CD14-positive monocyte (primary cell): ENCODE measurements at regions not wholly inside any gene's neighbourhood (a gene's known extent, or its start where the extent isn't known, plus 50 kb on each side); places are given as distances from the start of the nearest gene placed in this dataset.
"Not testable (repeated sequence)": the region's sequence is repeated elsewhere in the genome, so short reads cannot be mapped to it uniquely, and the experiment has no call there.

Source experiments
- DNase-seq, 3 donors: peaks; one replicate each; pipeline ENCODE4 v3.0.0-alpha.2; 2011 to 2022
- H2AFZ ChIP-seq: 2 replicates; pipeline ENCODE4 v1.6.0; 2012; ENCODE audit warnings: mild to moderate bottlenecking, low read depth, low read length, inconsistent platforms; ENCODE audit not compliant: insufficient read depth, poor library complexity, severe bottlenecking
- H3K27ac ChIP-seq, 2 donors: 1 replicate in 1 of 2; 2 replicates in 1 of 2; pipeline ENCODE4 v1.5.1; 2012 to 2013; ENCODE audit warnings: low read length in 2 of 2, control low read depth in 1 of 2, inconsistent platforms in 1 of 2, low read depth in 1 of 2, mild to moderate bottlenecking in 1 of 2
- H3K27me3 ChIP-seq, 2 donors: one replicate each; pipeline versions ENCODE4 v1.6.0 to v1.6.1; 2011 to 2013; ENCODE audit warnings: low read length in 2 of 2; ENCODE audit not compliant: control insufficient read depth in 2 of 2, insufficient read depth in 2 of 2
- H3K36me3 ChIP-seq, 2 donors: replicated peaks in 1 of 2; 1 replicate in 1 of 2; 2 replicates in 1 of 2; pipeline versions ENCODE4 v1.5.1 to v1.6.1; 2012 to 2013; ENCODE audit warnings: low read length in 2 of 2, control low read depth in 1 of 2, inconsistent platforms in 1 of 2, mild to moderate bottlenecking in 1 of 2; ENCODE audit not compliant: insufficient read depth in 2 of 2, control insufficient read depth in 1 of 2
- H3K4me1 ChIP-seq, 2 donors: 1 replicate in 1 of 2; 2 replicates in 1 of 2; pipeline versions ENCODE4 v1.5.1 to v1.6.1; 2012 to 2013; ENCODE audit warnings: low read length in 2 of 2, control low read depth in 1 of 2, inconsistent platforms in 1 of 2, mild to moderate bottlenecking in 1 of 2, moderate library complexity in 1 of 2; ENCODE audit not compliant: insufficient read depth in 2 of 2, control insufficient read depth in 1 of 2
- H3K4me2 ChIP-seq: replicated peaks from 2 replicates; pipeline ENCODE3; 2012; ENCODE audit warnings: low read length, moderate library complexity, mild to moderate bottlenecking; ENCODE audit not compliant: poor library complexity, severe bottlenecking; ENCODE audit errors: extremely low read depth
- H3K4me3 ChIP-seq, 3 experiments: fragments of 200-600 bp in 1 of 3; sonication (generic) in 1 of 3; replicated peaks in 1 of 3; 1 replicate in 2 of 3; 2 replicates in 1 of 3; pipeline ENCODE4 v1.5.1; 2011 to 2013; ENCODE audit warnings: low read length in 3 of 3, mild to moderate bottlenecking in 3 of 3, control low read depth in 2 of 3, low read depth in 2 of 3, inconsistent platforms in 1 of 3, moderate library complexity in 1 of 3
- H3K79me2 ChIP-seq: 2 replicates; pipeline ENCODE4 v1.6.0; 2012; ENCODE audit warnings: mild to moderate bottlenecking, control low read depth, inconsistent platforms, low read length, moderate library complexity; ENCODE audit not compliant: insufficient read depth
- H3K9ac ChIP-seq: 2 replicates; pipeline ENCODE4 v1.6.0; 2017; ENCODE audit warnings: low read length, mild to moderate bottlenecking; ENCODE audit not compliant: insufficient read depth, poor library complexity, severe bottlenecking
- H3K9me3 ChIP-seq, 2 donors: replicated peaks in 1 of 2; 1 replicate in 1 of 2; 2 replicates in 1 of 2; pipeline versions ENCODE4 v1.5.1 to v1.6.1; 2012 to 2013; ENCODE audit warnings: low read length in 2 of 2, control low read depth in 1 of 2; ENCODE audit not compliant: control insufficient read depth in 1 of 2, insufficient read depth in 1 of 2
- H4K20me1 ChIP-seq: 2 replicates; pipeline ENCODE4 v1.6.0; 2012; ENCODE audit warnings: mild to moderate bottlenecking, low read length, control low read depth, moderate library complexity; ENCODE audit not compliant: insufficient read depth
- H3K27ac Mint-ChIP-seq, 7 donors: one replicate each; pipeline ENCODE4 v1.8.0; 2020; ENCODE audit warnings: mild to moderate bottlenecking in 7 of 7, mixed read lengths in 7 of 7, moderate library complexity in 6 of 7, inconsistent platforms in 2 of 7
- H3K27me3 Mint-ChIP-seq, 3 donors: one replicate each; pipeline ENCODE4 v1.8.0; 2021 to 2022; ENCODE audit warnings: low read depth in 3 of 3, mild to moderate bottlenecking in 3 of 3, mixed read lengths in 3 of 3, moderate library complexity in 3 of 3, inconsistent platforms in 1 of 3
- H3K36me3 Mint-ChIP-seq, 2 donors: one replicate each; pipeline ENCODE4 v1.8.0; 2020; ENCODE audit warnings: mixed read lengths in 2 of 2, inconsistent platforms in 1 of 2, mild to moderate bottlenecking in 1 of 2
- H3K4me1 Mint-ChIP-seq: one replicate; pipeline ENCODE4 v1.8.0; 2020; ENCODE audit warnings: mild to moderate bottlenecking, mixed read lengths
- H3K4me3 Mint-ChIP-seq, 2 donors: one replicate each; pipeline ENCODE4 v1.8.0; 2020; ENCODE audit warnings: mild to moderate bottlenecking in 2 of 2, mixed read lengths in 2 of 2, moderate library complexity in 1 of 2
- H3K9me3 Mint-ChIP-seq, 7 donors: one replicate each; pipeline ENCODE4 v1.8.0; 2020 to 2022; ENCODE audit warnings: mixed read lengths in 7 of 7, mild to moderate bottlenecking in 6 of 7, moderate library complexity in 6 of 7, inconsistent platforms in 2 of 7
- CTCF ChIP-seq: fragments of 200-600 bp; IDR thresholded peaks from one replicate; pipeline ENCODE4 v1.8.0; 2022; ENCODE audit warnings: antibody characterized with exemption, mild to moderate bottlenecking
- WGBS: methylation state at CpG from one replicate; pipeline ENCODE4 v1.1.5; 2013; ENCODE audit warnings: missing lambda C conversion rate; ENCODE audit not compliant: insufficient coverage; 5-methylcytosine and 5-hydroxymethylcytosine counted together
- intact Hi-C, 2 donors: fragments of 100-400 bp; cut with micrococcal nuclease; formaldehyde crosslinking; loops; one replicate each; pipeline versions ENCODE4 v1.15.0 to v1.15.1; 2023

GRCh38 chr10:129213256-129213655 is 253.8 kb upstream of the MGMT start:
- Histone ChIP-seq H4K20me1 (no peaks in the 10 kb centered on the region), H3K36me3 (no peaks in the 10 kb centered on the region), H3K4me1 (no peaks in the 10 kb centered on the region), H3K27me3 (no peaks in the 10 kb centered on the region), H3K4me3 (no peak overlapping the region), H2AFZ (no peak overlapping the region), H3K4me2 (no peak overlapping the region), H3K27ac (no peak overlapping the region), H3K9ac (no peak overlapping the region), H3K9me3 (no peaks in the 10 kb centered on the region), H3K79me2 (no peaks in the 10 kb centered on the region)
- Mint-ChIP-seq H3K27ac (no peak overlapping the region), H3K4me3 (no peak overlapping the region), H3K36me3 (no peaks in the 10 kb centered on the region), H3K9me3 (peaks cover 0 to 5% (median 0%) of the 10 kb centered on the region in 7 donors), H3K4me1 (no peaks in the 10 kb centered on the region), H3K27me3 (peaks cover 0 to 3% (median 0%) of the 10 kb centered on the region in 3 donors)
- TF ChIP-seq CTCF, result no peak
- no CpG with 5 or more reads among the region's 1 CpG for WGBS
- intact Hi-C loops, result no loop called here
- no peak for DNase-seq

GRCh38 chr10:129213996-129214395 is 253.0 kb upstream of the MGMT start:
- H3K9ac ChIP-seq, H3K9me3 ChIP-seq, intact Hi-C loops, H3K4me3 ChIP-seq, H2AFZ ChIP-seq, H3K36me3 ChIP-seq, H4K20me1 ChIP-seq, H3K27me3 Mint-ChIP-seq, DNase-seq, H3K27me3 ChIP-seq, H3K79me2 ChIP-seq, H3K9me3 Mint-ChIP-seq, H3K4me3 Mint-ChIP-seq, H3K36me3 Mint-ChIP-seq, H3K4me1 Mint-ChIP-seq, H3K4me2 ChIP-seq, H3K27ac ChIP-seq, H3K27ac Mint-ChIP-seq, H3K4me1 ChIP-seq: not testable (repeated sequence)
- WGBS, result no CpG with 5 or more reads among the region's 5 CpGs
